HG03354 (cell line): ENCODE measurements at regions not wholly inside any gene's neighbourhood (a gene's known extent, or its start where the extent isn't known, plus 50 kb on each side); places are given as distances from the start of the nearest gene placed in this dataset.
A peak's percentile ranks its signal among the peaks of the same experiment; 100 is the strongest.

Experiments used
- ATAC-seq: cut with Tn5 transposase; IDR thresholded peaks from one replicate; pipeline ENCODE4 v1.9.1; 2021; ENCODE audit warnings: mild to moderate bottlenecking; ENCODE audit not compliant: unreplicated experiment, poor library complexity, severe bottlenecking

- no peak for ATAC-seq
Measured at GRCh38 chr15:85847031-85847430, 52.3 kb upstream of the KLHL25 start.

- ATAC-seq, result no peak
Measured at GRCh38 chr15:85849946-85850345, 55.2 kb upstream of the KLHL25 start.

GRCh38 chr15:85852969-85853368 lies 58.2 kb upstream of the KLHL25 start:
- no peak for ATAC-seq

- peak; percentile 70 for ATAC-seq
Measured at GRCh38 chr15:85854345-85855097, 59.8 kb upstream of the KLHL25 start.

DNA sequence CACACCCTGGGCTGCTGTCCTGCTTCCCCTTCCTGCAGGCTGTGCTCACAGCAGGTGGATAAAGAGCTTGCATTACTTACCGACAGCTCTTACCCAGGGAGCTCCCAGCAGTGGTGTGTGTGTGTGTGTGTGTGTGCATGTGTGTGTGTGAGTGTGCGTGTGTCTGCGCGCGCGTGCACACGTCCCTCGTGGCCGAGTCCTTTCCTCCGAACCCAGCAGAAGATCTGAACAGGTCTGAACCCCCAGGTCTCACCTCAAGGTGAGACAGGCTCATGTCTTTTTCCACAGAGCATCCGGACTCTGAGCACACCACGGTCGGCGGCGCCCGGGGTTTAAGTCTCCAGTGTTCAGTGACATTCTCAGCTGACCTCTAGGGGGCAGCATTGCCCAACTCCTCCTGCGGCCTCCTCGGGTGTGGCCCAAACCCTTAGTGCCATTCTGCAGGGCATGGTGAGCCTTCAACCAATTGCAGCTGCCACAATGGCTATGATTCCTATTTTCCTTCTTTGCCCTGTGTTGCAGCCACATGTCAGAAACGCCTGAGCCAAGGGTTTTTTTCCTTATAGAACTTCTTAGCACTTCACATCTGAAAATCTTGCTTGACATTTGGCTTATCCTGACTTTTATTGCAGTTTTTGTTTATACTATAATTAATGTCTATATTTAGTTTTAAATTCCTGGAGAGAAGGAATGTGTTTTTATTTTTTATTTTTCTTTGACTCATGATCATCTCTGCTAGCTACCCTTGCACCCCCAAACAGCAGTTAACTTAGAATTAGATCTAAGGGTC lies 64.1 kb upstream of the KLHL25 start:
- peak; percentile 92 for ATAC-seq

DNA sequence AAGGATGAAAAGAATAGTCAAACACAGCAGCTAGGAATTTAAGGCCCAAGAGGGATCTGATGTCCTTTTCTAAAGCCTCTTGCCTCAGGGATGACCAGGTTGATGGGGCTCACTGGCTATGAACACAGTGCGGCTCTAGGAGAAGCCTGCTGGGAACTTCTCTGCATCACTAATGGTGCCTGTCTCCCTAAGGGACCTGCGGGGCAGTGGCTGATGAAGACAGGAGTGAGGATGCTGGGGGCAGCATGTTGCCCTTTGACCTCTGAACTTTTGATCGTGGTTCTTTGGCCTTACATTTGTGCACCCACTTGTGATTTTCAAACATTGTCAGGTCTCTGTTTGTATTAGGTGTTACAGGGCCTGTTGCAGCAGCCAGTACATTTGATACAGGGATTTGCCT lies 64.9 kb upstream of the KLHL25 start:
- no peak for ATAC-seq

DNA sequence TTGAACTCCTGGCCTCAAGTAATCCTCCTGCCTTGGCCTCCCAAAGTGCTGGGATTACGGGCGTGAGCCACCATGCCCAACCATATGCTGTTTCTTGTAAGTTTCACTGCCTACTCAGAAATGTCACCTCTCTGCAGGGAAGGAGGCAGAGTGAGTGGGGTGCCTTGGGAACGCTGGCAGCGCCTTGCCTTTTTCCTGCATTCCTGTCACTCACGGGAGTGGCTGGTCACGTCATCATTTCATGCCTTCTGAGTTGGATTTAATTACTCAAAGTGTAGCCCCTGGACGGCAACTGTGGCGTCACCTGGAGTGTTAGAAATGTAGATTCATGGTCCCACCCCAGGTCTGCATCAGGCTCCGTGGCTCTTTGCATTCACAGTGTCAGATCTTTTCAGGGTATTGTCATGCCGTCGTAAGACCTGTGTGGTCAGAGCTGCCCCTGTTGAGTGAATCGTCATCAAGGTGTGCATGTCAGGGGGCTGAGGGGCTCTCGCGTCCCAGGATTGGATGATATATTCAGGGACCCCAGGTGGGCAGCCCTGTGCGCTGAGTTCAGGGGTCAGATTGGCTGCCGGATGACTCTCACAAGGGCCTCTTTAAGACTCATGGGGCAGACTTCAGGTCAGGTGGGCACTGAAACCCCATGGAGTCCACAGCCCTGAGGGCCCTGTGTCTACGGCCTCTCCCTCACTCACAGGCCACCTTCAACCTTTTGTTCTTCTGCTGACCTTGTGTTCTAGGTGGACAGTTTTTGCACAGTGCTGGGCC lies 65.9 kb upstream of the KLHL25 start:
- no peak for ATAC-seq

- ATAC-seq, result no peak
Measured at GRCh38 chr15:85865070-85865684, 70.5 kb upstream of the KLHL25 start.

DNA sequence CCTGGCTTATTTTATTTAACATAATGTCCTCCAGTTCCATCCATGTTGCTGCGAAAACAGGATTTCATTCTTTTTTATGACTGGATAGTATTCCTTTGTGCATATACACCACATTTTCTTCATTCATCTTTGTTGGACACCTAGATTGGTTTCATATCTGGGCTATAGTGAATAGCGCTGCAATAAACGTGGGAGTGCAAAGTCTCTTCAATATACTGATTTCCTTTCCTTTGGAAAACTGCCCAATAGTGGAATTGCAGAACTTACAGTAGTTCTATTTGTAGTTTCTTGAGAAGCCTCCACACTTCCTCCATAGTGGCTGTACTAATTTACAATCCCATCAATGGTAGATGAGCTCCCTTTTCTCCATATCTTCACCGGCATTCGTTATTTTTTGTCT lies 72.5 kb upstream of the KLHL25 start:
- ATAC-seq, result no peak

DNA sequence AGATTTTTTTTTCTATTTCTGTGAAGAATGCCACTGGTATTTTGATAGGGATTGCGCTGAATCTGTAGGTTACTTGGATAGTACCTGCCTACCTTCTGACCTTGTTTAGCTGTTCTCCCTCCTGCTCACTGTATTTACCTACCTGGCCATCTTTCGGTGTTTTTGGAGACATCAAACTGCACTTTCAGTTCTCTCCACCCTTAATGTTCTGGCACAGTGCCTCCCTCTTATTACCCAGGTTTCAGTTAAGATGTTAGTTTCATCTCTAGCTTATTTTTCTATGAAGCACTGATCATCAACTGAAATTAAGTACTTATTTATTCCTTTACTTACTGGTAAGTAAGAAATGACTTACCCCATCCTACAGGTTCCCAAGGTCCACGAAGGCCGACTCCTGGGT lies 74.4 kb upstream of the KLHL25 start:
- ATAC-seq, result no peak

DNA sequence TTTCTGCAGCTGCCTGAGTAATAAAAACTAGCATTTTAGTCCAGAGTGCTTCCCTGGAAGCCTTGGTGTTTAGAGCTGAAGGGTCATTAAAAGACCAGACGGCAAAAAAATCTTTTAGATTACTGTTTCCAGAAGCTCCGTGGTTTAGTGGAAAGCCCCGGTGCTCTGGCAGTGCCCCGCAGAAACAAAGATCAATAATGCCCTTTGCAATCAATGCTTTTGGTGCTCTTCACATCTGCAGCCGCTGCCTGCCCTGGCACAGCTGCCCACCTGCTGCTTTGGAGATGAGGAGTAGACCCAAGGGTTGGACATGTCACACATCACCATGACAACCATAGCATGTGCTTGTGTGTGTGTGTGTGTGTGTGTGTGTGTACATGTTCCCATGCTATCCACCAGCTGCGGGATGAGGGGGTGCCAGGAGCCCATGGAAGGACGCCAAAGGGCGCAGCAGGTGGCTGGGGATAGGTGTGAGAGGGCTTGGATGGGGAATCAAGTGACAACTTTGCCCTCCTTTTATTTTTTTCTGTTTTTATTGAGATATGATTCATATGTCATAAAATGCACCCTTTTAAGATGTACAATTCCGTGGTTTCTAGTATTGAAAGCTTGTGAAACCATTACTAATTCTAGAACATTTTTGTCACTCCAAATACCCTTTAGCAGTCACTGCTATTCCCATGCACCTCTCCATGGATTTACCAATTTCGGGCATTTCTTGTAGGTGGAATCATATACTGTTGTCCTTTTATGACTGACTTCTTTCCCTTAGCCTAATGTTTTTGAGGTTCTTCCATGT lies 75.7 kb upstream of the KLHL25 start:
- no peak for ATAC-seq

- ATAC-seq, result no peak
Measured at GRCh38 chr15:85871545-85871944, 76.8 kb upstream of the KLHL25 start.

DNA sequence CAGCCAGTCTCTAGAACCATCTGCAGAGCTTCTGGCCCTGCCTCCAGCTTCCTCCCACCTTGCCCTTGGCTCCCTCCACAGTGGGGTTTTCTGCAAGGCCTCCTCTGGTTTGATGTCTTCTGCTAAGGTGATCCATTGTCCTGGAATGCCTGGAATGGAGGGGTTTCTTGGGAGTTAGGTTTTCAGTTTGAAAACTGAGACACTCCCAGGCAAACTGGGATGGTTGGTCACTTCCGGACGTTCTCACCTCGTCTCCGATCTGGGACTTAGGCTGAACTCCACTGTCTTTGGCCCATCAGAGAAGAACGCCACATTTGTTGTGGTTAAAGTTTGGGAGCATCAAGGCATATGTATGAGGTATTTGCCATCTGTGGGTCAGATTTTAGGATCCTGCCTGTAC lies 77.4 kb upstream of the KLHL25 start:
- ATAC-seq, result no peak

- no peak for ATAC-seq
Measured at GRCh38 chr15:85874236-85874635, 79.5 kb upstream of the KLHL25 start.

GRCh38 chr15:85875756-85876155 lies 81.0 kb upstream of the KLHL25 start:
- ATAC-seq, result no peak

DNA sequence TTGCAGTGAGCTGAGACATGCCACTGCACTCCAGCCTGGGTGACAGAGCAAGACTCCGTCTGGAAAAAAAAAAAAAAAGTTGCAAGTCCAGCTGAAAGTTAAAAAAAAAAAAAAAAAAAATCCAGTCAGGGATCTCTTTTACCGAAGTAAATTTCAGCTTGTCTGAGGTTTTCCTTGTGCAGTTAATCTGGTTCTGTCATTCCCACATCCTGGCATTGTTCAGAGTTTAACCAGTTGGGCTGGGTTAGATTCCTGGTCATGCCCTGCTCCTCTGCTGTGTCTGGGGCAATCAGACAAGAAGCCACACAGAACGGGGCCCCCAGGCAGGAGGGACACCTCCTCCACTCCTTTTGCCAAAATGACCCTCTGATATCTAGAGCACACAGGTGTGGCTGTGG lies 84.1 kb upstream of the KLHL25 start:
- no peak for ATAC-seq

- ATAC-seq, result no peak
Measured at GRCh38 chr15:85879334-85880163, 84.8 kb upstream of the KLHL25 start.

DNA sequence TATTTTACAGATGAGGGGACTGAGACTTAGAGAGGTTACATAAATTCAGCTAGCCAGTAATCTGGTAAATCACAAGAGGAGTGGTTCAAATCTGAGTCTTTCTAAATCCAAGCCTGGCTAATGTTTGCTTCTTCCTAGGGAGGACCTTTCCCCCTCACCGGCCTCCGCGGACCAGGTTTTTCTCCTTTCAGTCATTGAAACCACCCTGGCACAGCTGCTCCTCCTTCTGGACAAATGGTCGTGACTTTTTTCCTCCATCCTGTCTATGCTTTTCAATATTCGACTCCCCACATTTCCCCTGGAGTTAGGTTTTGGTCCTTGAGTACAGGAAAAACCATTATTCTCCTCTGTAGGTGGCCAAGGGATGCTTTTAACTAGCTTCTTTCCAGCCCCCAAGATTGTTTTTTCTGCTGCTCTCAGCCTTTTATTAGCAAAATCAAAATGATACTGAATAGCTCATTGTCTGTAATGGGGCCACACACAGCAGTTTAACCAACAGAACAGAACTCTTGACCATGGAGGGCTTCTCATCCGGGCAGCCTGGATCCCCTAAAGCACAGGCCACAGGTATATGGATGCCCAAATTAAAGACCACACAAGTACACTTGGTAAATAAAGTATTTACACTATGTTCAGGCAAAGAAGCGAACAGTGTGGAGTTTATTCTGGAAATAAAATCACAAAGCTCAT lies 85.9 kb upstream of the KLHL25 start:
- ATAC-seq, result no peak
